ENCODE measurements at regions not wholly inside any gene's neighbourhood (a gene's known extent, or its start where the extent isn't known, plus 50 kb on each side); places are given as distances from the start of the nearest gene placed in this dataset.

DNA sequence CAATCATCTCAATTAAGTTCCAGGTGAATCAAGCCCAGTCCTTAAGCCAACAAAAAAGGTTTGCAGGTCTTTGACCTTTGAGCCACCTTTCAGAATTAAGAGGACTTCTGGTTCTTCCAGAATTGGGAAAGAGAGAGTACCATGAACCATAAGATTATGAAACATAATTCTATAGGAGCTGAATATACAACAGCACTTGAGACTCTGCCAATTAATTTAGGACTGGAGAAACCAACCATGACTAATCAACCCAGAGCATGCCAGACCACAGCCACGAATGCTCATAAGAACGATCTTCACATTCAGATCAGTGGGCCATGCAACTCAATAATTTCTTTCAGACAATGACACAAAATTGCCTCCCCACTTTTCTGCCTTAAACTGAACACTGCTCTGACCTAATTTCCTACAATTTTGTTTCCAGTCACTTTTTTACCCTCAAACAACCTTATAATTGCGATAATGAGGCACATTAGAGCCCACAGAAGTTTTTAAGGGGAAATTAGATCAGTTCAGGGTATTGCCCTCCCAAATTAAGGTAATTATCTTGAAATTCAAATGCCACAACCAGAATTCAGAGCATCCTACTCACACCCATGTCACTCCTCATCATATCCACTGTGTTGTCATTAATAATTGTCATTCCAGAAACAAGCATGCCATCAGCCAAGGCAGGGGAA, 213.4 kb downstream of the ATPSCKMT start (continued):
- TF ChIP-seq, protein P1, sequence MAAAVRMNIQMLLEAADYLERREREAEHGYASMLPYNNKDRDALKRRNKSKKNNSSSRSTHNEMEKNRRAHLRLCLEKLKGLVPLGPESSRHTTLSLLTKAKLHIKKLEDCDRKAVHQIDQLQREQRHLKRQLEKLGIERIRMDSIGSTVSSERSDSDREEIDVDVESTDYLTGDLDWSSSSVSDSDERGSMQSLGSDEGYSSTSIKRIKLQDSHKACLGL (CRISPR knock-in tag; IDR thresholded peaks at IDR 0.05) = no peak
- TF ChIP-seq CREM (IDR thresholded peaks at IDR 0.05) = no peak
- no peak for TF ChIP-seq CREM (CRISPR knock-in tag; IDR thresholded peaks at IDR 0.05)
- TF ChIP-seq ZFP36 (IDR thresholded peaks at IDR 0.05; ENCODE audit: borderline replicate concordance, low read depth, low read length, partially characterized antibody) = no peak
- TF ChIP-seq, protein P2, sequence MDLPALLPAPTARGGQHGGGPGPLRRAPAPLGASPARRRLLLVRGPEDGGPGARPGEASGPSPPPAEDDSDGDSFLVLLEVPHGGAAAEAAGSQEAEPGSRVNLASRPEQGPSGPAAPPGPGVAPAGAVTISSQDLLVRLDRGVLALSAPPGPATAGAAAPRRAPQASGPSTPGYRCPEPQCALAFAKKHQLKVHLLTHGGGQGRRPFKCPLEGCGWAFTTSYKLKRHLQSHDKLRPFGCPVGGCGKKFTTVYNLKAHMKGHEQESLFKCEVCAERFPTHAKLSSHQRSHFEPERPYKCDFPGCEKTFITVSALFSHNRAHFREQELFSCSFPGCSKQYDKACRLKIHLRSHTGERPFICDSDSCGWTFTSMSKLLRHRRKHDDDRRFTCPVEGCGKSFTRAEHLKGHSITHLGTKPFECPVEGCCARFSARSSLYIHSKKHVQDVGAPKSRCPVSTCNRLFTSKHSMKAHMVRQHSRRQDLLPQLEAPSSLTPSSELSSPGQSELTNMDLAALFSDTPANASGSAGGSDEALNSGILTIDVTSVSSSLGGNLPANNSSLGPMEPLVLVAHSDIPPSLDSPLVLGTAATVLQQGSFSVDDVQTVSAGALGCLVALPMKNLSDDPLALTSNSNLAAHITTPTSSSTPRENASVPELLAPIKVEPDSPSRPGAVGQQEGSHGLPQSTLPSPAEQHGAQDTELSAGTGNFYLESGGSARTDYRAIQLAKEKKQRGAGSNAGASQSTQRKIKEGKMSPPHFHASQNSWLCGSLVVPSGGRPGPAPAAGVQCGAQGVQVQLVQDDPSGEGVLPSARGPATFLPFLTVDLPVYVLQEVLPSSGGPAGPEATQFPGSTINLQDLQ (CRISPR knock-in tag; IDR thresholded peaks at IDR 0.05) = no peak
- TF ChIP-seq, protein P3, sequence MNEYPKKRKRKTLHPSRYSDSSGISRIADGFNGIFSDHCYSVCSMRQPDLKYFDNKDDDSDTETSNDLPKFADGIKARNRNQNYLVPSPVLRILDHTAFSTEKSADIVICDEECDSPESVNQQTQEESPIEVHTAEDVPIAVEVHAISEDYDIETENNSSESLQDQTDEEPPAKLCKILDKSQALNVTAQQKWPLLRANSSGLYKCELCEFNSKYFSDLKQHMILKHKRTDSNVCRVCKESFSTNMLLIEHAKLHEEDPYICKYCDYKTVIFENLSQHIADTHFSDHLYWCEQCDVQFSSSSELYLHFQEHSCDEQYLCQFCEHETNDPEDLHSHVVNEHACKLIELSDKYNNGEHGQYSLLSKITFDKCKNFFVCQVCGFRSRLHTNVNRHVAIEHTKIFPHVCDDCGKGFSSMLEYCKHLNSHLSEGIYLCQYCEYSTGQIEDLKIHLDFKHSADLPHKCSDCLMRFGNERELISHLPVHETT (CRISPR knock-in tag; conservative IDR thresholded peaks at IDR 0.05) = no peak
- TF ChIP-seq, protein P4, sequence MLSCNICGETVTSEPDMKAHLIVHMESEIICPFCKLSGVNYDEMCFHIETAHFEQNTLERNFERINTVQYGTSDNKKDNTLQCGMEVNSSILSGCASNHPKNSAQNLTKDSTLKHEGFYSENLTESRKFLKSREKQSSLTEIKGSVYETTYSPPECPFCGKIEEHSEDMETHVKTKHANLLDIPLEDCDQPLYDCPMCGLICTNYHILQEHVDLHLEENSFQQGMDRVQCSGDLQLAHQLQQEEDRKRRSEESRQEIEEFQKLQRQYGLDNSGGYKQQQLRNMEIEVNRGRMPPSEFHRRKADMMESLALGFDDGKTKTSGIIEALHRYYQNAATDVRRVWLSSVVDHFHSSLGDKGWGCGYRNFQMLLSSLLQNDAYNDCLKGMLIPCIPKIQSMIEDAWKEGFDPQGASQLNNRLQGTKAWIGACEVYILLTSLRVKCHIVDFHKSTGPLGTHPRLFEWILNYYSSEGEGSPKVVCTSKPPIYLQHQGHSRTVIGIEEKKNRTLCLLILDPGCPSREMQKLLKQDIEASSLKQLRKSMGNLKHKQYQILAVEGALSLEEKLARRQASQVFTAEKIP (CRISPR knock-in tag; IDR thresholded peaks at IDR 0.05; ENCODE audit: borderline replicate concordance) = no peak
- TF ChIP-seq, protein P5, sequence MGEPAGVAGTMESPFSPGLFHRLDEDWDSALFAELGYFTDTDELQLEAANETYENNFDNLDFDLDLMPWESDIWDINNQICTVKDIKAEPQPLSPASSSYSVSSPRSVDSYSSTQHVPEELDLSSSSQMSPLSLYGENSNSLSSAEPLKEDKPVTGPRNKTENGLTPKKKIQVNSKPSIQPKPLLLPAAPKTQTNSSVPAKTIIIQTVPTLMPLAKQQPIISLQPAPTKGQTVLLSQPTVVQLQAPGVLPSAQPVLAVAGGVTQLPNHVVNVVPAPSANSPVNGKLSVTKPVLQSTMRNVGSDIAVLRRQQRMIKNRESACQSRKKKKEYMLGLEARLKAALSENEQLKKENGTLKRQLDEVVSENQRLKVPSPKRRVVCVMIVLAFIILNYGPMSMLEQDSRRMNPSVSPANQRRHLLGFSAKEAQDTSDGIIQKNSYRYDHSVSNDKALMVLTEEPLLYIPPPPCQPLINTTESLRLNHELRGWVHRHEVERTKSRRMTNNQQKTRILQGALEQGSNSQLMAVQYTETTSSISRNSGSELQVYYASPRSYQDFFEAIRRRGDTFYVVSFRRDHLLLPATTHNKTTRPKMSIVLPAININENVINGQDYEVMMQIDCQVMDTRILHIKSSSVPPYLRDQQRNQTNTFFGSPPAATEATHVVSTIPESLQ (CRISPR knock-in tag; conservative IDR thresholded peaks at IDR 0.05) = no peak
- TF ChIP-seq NFIC (IDR thresholded peaks at IDR 0.05; ENCODE audit: low read length) = no peak
- TF ChIP-seq, protein P6, sequence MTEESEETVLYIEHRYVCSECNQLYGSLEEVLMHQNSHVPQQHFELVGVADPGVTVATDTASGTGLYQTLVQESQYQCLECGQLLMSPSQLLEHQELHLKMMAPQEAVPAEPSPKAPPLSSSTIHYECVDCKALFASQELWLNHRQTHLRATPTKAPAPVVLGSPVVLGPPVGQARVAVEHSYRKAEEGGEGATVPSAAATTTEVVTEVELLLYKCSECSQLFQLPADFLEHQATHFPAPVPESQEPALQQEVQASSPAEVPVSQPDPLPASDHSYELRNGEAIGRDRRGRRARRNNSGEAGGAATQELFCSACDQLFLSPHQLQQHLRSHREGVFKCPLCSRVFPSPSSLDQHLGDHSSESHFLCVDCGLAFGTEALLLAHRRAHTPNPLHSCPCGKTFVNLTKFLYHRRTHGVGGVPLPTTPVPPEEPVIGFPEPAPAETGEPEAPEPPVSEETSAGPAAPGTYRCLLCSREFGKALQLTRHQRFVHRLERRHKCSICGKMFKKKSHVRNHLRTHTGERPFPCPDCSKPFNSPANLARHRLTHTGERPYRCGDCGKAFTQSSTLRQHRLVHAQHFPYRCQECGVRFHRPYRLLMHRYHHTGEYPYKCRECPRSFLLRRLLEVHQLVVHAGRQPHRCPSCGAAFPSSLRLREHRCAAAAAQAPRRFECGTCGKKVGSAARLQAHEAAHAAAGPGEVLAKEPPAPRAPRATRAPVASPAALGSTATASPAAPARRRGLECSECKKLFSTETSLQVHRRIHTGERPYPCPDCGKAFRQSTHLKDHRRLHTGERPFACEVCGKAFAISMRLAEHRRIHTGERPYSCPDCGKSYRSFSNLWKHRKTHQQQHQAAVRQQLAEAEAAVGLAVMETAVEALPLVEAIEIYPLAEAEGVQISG (CRISPR knock-in tag; IDR thresholded peaks at IDR 0.05) = no peak
- no peak for TF ChIP-seq HMG20B (CRISPR knock-in tag; conservative IDR thresholded peaks at IDR 0.05)
